Left lung (tissue), 4 donors: ENCODE measurements at regions not wholly inside any gene's neighbourhood (a gene's known extent, or its start where the extent isn't known, plus 50 kb on each side); places are given as distances from the start of the nearest gene placed in this dataset.

Experiments used
- ATAC-seq: fragments of 200-7000 bp; cut with Tn5 transposase; one replicate; pipeline ENCODE4 v1.9.1; 2020; ENCODE audit warnings: moderate library complexity
- DNase-seq, 4 donors: peaks; one replicate each; pipeline ENCODE4 v3.0.0-alpha.2; 2013 to 2020
- H3K27ac ChIP-seq, 2 donors: fragments of 200-600 bp; sonication (generic) in 1 of 2; one replicate each; pipeline versions ENCODE4 v1.5.0 to v1.8.0; 2020 to 2021
- H3K27me3 ChIP-seq, 2 donors: fragments of 200-600 bp; sonication (generic) in 1 of 2; one replicate each; pipeline versions ENCODE4 v1.5.0 to v1.8.0; 2020 to 2021
- H3K36me3 ChIP-seq, 2 donors: fragments of 200-600 bp; sonication (generic) in 1 of 2; one replicate each; pipeline versions ENCODE4 v1.5.0 to v1.8.0; 2020 to 2021
- H3K4me1 ChIP-seq, 2 donors: fragments of 200-600 bp; one replicate each; pipeline ENCODE4 v1.8.0; 2021
- H3K4me3 ChIP-seq, 2 donors: fragments of 200-600 bp; sonication (generic) in 1 of 2; one replicate each; pipeline versions ENCODE4 v1.5.0 to v1.8.0; 2020 to 2021; ENCODE audit warnings: mild to moderate bottlenecking in 1 of 2
- H3K9me3 ChIP-seq, 2 donors: fragments of 200-600 bp; sonication (generic) in 1 of 2; one replicate each; pipeline versions ENCODE4 v1.5.0 to v1.8.0; 2020 to 2021
- intact Hi-C, 2 donors: fragments of 100-400 bp; cut with DNase I; formaldehyde crosslinking; loops; one replicate each; pipeline versions ENCODE4 v1.11.2 to v1.14.2; 2022
- TF ChIP-seq, protein P1 (sequence below), 2 donors: fragments of 200-600 bp; sonication (generic) in 1 of 2; IDR thresholded peaks; one replicate each; pipeline versions ENCODE4 v1.5.0 to v1.8.0; 2021; ENCODE audit warnings: antibody characterized with exemption in 2 of 2
- donor health status: DM: no; HTN: yes; CAD: no.
- donor health status: DM: no; HTN: no; CAD: no.

DNA sequence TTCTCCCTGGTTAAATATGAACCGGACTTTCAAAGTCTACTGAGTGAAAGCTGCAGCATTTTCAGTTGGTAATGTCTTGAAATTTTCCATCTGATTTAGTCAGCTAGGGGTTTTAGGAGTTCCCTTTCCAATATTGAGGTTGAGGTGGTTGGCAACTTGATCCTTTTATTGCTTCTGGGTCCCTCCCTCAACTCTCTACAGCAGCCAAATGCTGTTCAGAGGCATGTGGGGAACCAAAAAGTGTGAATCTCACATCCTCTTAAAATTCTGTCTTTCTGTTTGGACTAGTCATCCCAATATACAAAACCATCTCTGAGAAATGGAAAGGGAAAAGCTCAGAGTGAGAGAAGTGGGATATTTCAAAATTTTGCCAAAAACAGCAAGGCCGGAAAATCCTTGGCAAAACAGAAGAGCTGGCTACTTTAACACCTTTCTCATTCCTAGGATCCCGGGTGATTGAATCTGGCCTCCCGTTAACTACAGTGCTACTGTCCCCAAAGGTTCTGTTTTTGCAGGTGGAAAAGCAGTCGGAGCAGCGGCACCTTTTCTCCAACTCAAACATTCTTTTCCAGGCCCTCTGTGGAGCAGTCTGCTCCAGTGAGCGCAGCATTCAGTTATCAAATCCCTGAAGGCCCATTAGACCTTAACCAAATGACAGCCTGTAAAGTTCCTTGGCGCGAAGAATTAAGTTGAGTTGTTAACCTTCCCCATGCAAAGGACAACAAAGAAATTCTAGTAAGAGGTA, 345.9 kb upstream of the NUDT12 start:
- intact Hi-C loops: no loop called here
- no peak overlapping the region for H3K27ac ChIP-seq
- no peaks in the 10 kb centered on the region for H3K4me1 ChIP-seq
- no peak overlapping the region for H3K4me3 ChIP-seq
- no peaks in the 10 kb centered on the region for H3K27me3 ChIP-seq
- H3K9me3 ChIP-seq: no peaks in the 10 kb centered on the region
- DNase-seq: no peak
- no peak for ATAC-seq
- TF ChIP-seq, protein P1, sequence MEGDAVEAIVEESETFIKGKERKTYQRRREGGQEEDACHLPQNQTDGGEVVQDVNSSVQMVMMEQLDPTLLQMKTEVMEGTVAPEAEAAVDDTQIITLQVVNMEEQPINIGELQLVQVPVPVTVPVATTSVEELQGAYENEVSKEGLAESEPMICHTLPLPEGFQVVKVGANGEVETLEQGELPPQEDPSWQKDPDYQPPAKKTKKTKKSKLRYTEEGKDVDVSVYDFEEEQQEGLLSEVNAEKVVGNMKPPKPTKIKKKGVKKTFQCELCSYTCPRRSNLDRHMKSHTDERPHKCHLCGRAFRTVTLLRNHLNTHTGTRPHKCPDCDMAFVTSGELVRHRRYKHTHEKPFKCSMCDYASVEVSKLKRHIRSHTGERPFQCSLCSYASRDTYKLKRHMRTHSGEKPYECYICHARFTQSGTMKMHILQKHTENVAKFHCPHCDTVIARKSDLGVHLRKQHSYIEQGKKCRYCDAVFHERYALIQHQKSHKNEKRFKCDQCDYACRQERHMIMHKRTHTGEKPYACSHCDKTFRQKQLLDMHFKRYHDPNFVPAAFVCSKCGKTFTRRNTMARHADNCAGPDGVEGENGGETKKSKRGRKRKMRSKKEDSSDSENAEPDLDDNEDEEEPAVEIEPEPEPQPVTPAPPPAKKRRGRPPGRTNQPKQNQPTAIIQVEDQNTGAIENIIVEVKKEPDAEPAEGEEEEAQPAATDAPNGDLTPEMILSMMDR (IDR thresholded peaks at IDR 0.05): no peak
- no peaks in the 10 kb centered on the region for H3K36me3 ChIP-seq

DNA sequence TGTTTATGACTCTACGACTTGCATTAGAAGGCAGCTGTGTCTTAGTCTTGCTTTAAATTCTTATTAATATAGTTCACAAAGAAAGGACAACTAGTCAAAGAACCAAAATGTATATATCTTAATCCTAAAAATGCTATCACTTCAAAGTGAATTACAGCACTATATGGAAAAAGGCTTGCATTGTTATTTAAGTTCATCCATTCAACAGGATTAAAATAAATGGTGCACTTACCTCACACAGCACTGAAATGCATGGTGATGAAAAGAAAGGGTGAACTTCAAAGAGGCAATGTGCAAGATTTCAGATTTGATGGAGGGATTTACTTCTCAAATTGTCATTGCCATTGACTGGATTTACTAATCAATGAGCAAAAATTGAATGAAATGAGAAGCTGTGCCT, 344.4 kb upstream of the NUDT12 start:
- Histone ChIP-seq H3K27ac (no peak overlapping the region), H3K27me3 (no peaks in the 10 kb centered on the region), H3K4me1 (no peaks in the 10 kb centered on the region), H3K36me3 (no peaks in the 10 kb centered on the region), H3K4me3 (no peak overlapping the region), H3K9me3 (peaks cover 0 to 3% of the 10 kb centered on the region in 2 donors)
- intact Hi-C loops: no loop called here
- no peak for DNase-seq
- TF ChIP-seq, protein P1 (IDR thresholded peaks at IDR 0.05): no peak
- no peak for ATAC-seq

DNA sequence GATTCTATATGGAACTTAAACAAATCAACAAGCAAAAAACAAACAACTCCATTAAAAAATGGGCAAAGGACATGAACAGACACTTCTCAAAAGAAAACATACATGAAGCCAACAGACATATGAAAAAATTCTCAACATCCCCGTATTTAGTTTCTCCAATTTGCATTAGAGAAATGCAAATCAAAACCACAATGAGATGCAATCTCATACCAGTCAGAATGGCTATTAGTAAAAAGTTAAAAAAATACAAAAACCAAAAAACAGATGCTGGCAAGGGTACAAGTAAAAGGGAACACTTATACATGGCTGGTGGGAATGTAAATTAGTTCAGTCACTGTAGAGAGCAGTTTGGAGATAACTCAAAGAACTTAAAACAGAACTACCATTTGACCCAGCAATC, 342.1 kb upstream of the NUDT12 start:
- Histone ChIP-seq H3K4me1 (no peaks in the 10 kb centered on the region), H3K9me3 (peaks cover 0 to 10% of the 10 kb centered on the region in 2 donors), H3K27ac (no peak overlapping the region), H3K36me3 (no peaks in the 10 kb centered on the region), H3K27me3 (no peaks in the 10 kb centered on the region), H3K4me3 (no peak overlapping the region)
- TF ChIP-seq, protein P1 (IDR thresholded peaks at IDR 0.05): no peak
- intact Hi-C loops: no loop called here
- DNase-seq (no peak), ATAC-seq (no peak)

DNA sequence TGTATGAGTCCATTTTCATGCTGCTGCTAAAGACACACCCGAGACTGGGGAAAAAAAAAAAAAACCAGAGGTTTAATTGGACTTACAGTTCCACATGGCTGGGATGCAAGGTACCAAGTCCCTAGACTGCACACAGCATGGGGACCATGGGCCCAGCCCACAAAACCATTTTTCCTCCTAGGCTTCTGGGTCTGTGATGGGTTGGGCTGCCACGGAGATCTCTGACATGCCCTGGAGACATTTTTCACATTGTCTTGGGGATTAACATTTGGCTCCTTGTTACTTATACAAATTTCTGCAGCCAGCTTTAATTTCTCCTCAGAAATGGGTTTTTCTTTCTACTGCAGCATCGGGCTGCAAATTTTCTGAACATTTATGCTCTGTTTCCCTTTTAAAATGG, 340.3 kb upstream of the NUDT12 start:
- DNase-seq: no peak
- Histone ChIP-seq H3K27ac (no peak overlapping the region), H3K27me3 (no peaks in the 10 kb centered on the region), H3K36me3 (no peaks in the 10 kb centered on the region), H3K4me1 (no peaks in the 10 kb centered on the region), H3K4me3 (no peak overlapping the region), H3K9me3 (peaks cover 0 to 10% of the 10 kb centered on the region in 2 donors)
- intact Hi-C loops: no loop called here
- TF ChIP-seq, protein P1 (IDR thresholded peaks at IDR 0.05): no peak
- ATAC-seq: no peak

DNA sequence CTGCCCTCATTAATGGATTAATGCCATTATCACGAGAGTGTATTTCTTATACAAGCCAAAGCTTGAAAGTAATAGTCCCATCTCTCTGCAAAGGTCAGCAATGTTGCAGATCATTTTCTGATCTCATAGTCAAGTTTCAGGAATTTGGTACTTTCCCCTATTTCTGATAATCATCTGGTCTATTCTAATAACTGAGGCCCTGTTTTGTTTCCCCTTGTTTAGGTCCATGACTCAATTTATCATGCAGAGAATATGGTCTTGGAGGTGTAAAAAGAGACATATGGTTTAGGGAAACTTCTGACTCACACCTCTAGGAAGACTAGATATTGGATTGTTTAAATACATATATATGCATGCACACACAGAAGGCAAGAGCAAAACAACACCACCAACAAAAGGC, 339.3 kb upstream of the NUDT12 start:
- ATAC-seq (no peak), DNase-seq (no peak)
- TF ChIP-seq, protein P1 (IDR thresholded peaks at IDR 0.05): no peak
- Histone ChIP-seq H3K27me3 (no peaks in the 10 kb centered on the region), H3K4me3 (no peak overlapping the region), H3K27ac (no peak overlapping the region), H3K36me3 (no peaks in the 10 kb centered on the region), H3K9me3 (peaks cover 0 to 10% of the 10 kb centered on the region in 2 donors), H3K4me1 (no peaks in the 10 kb centered on the region)
- intact Hi-C loops: no loop called here
